Urinary bladder (tissue), 3 donors: ENCODE measurements at regions not wholly inside any gene's neighbourhood (a gene's known extent, or its start where the extent isn't known, plus 50 kb on each side); places are given as distances from the start of the nearest gene placed in this dataset.
"Not testable (repeated sequence)": the region's sequence is repeated elsewhere in the genome, so short reads cannot be mapped to it uniquely, and the experiment has no call there.

Experiments
- DNase-seq: peaks from one replicate; pipeline ENCODE4 v3.0.0-alpha.2; 2015; ENCODE audit errors: extremely low spot score
- H3K27ac ChIP-seq: one replicate; pipeline ENCODE4 v1.5.1; 2013; ENCODE audit warnings: low read depth, mild to moderate bottlenecking, moderate library complexity
- H3K36me3 ChIP-seq: one replicate; pipeline ENCODE4 v1.6.1; 2013; ENCODE audit warnings: mild to moderate bottlenecking, moderate library complexity; ENCODE audit not compliant: insufficient read depth
- H3K4me1 ChIP-seq: one replicate; pipeline ENCODE4 v1.6.1; 2013; ENCODE audit warnings: mild to moderate bottlenecking, moderate library complexity; ENCODE audit not compliant: insufficient read depth
- H3K4me3 ChIP-seq: one replicate; pipeline ENCODE4 v1.5.1; 2013; ENCODE audit warnings: low read depth, low read length
- WGBS: extraction: QIAGEN DNeasy Blood & Tissue Kit; methylation state at CpG from one replicate; pipeline ENCODE4 v1.1.7; 2013; 5-methylcytosine and 5-hydroxymethylcytosine counted together
- donor health status: healthy with polysubstance abuse.
- donor health status: healthy.

- DNase-seq = no peak
- Histone ChIP-seq H3K36me3 (no peaks in the 10 kb centered on the region), H3K4me3 (no peak overlapping the region), H3K4me1 (no peaks in the 10 kb centered on the region), H3K27ac (no peak overlapping the region)
These were observed 543.7 kb downstream of the SUCLG1 start for GRCh38 chr2:83915381-83915780.

GRCh38 chr2:83908750-83909149, 550.3 kb downstream of the SUCLG1 start:
- no peak for DNase-seq
- H3K27ac ChIP-seq = no peak overlapping the region
- no peak overlapping the region for H3K4me3 ChIP-seq
- H3K36me3 ChIP-seq = no peaks in the 10 kb centered on the region
- no peaks in the 10 kb centered on the region for H3K4me1 ChIP-seq

- WGBS = 57% methylated on average over 3 of the region's 3 CpGs
These were observed 557.8 kb downstream of the SUCLG1 start for GRCh38 chr2:83901317-83901716.

GRCh38 chr2:83900862-83901261, 558.2 kb downstream of the SUCLG1 start:
- Histone ChIP-seq H3K27ac (no peak overlapping the region), H3K4me1 (no peaks in the 10 kb centered on the region), H3K4me3 (no peak overlapping the region), H3K36me3 (no peaks in the 10 kb centered on the region)
- DNase-seq = no peak
- WGBS = 72% methylated on average over 1 of the region's 1 CpG

More at GRCh38 chr2:83901317-83901716, 557.8 kb downstream of the SUCLG1 start:
- H3K4me1 ChIP-seq = no peaks in the 10 kb centered on the region
- no peak for DNase-seq
- no peaks in the 10 kb centered on the region for H3K36me3 ChIP-seq
- H3K27ac ChIP-seq = no peak overlapping the region
- no peak overlapping the region for H3K4me3 ChIP-seq

- Histone ChIP-seq H3K27ac (no peak overlapping the region), H3K4me3 (no peak overlapping the region), H3K4me1 (no peaks in the 10 kb centered on the region), H3K36me3 (no peaks in the 10 kb centered on the region)
- WGBS = 65% methylated on average over 1 of the region's 1 CpG
- no peak for DNase-seq
These were observed 559.8 kb downstream of the SUCLG1 start for GRCh38 chr2:83899271-83899670.

- Histone ChIP-seq H3K4me1 (no peaks in the 10 kb centered on the region), H3K27ac (no peak overlapping the region), H3K36me3 (no peaks in the 10 kb centered on the region), H3K4me3 (no peak overlapping the region)
- WGBS = 88% methylated on average over 3 of the region's 3 CpGs
- no peak for DNase-seq
These were observed 564.1 kb downstream of the SUCLG1 start for GRCh38 chr2:83894976-83895375.

- no peak for DNase-seq
- H3K4me3 ChIP-seq = no peak overlapping the region
- no peak overlapping the region for H3K27ac ChIP-seq
- H3K4me1 ChIP-seq = no peaks in the 10 kb centered on the region
- no peaks in the 10 kb centered on the region for H3K36me3 ChIP-seq
These were observed 571.3 kb downstream of the SUCLG1 start for GRCh38 chr2:83887757-83888156.

GRCh38 chr2:83879127-83879526, 580.0 kb downstream of the SUCLG1 start:
- H3K4me1 ChIP-seq = no peaks in the 10 kb centered on the region
- no peak overlapping the region for H3K4me3 ChIP-seq
- no peaks in the 10 kb centered on the region for H3K36me3 ChIP-seq
- WGBS = 93% methylated on average over 20 of the region's 20 CpGs
- no peak overlapping the region for H3K27ac ChIP-seq
- no peak for DNase-seq

- H3K4me1 ChIP-seq, H3K36me3 ChIP-seq, H3K27ac ChIP-seq, H3K4me3 ChIP-seq, DNase-seq: not testable (repeated sequence)
- WGBS = 97% methylated on average over 17 of the region's 17 CpGs
These were observed 581.8 kb downstream of the SUCLG1 start for GRCh38 chr2:83877261-83877660.

GRCh38 chr2:83874712-83875430, 584.2 kb downstream of the SUCLG1 start:
- Histone ChIP-seq H3K4me1 (no peaks in the 10 kb centered on the region), H3K4me3 (no peak overlapping the region), H3K36me3 (no peaks in the 10 kb centered on the region), H3K27ac (no peak overlapping the region)
- WGBS = 80% methylated on average over 14 of the region's 14 CpGs
- no peak for DNase-seq

- no peak overlapping the region for H3K27ac ChIP-seq
- no peaks in the 10 kb centered on the region for H3K4me1 ChIP-seq
- DNase-seq = no peak
- H3K4me3 ChIP-seq = no peak overlapping the region
- WGBS = 95% methylated on average over 19 of the region's 19 CpGs
- H3K36me3 ChIP-seq = no peaks in the 10 kb centered on the region
These were observed 585.0 kb downstream of the SUCLG1 start for GRCh38 chr2:83874066-83874465.

GRCh38 chr2:83873110-83873509, 586.0 kb downstream of the SUCLG1 start:
- no peak overlapping the region for H3K4me3 ChIP-seq
- no peak overlapping the region for H3K27ac ChIP-seq
- 92% methylated on average over 6 of the region's 6 CpGs for WGBS

GRCh38 chr2:83866211-83866610, 592.9 kb downstream of the SUCLG1 start:
- Histone ChIP-seq H3K36me3 (no peaks in the 10 kb centered on the region), H3K4me1 (no peaks in the 10 kb centered on the region), H3K27ac (no peak overlapping the region), H3K4me3 (no peak overlapping the region)
- DNase-seq = no peak
- 89% methylated on average over 3 of the region's 3 CpGs for WGBS

More at GRCh38 chr2:83873110-83873509, 586.0 kb downstream of the SUCLG1 start:
- no peak for DNase-seq
- no peaks in the 10 kb centered on the region for H3K4me1 ChIP-seq
- H3K36me3 ChIP-seq = no peaks in the 10 kb centered on the region

- H3K4me1 ChIP-seq = no peaks in the 10 kb centered on the region
- H3K4me3 ChIP-seq = no peak overlapping the region
- 66% methylated on average over 2 of the region's 2 CpGs for WGBS
- no peak for DNase-seq
- H3K27ac ChIP-seq = no peak overlapping the region
- H3K36me3 ChIP-seq = no peaks in the 10 kb centered on the region
These were observed 596.5 kb downstream of the SUCLG1 start for GRCh38 chr2:83862600-83862999.

GRCh38 chr2:83860320-83860719, 598.8 kb downstream of the SUCLG1 start:
- H3K4me1 ChIP-seq = no peaks in the 10 kb centered on the region
- H3K36me3 ChIP-seq = no peaks in the 10 kb centered on the region
- no peak overlapping the region for H3K4me3 ChIP-seq
- DNase-seq = no peak
- H3K27ac ChIP-seq = no peak overlapping the region
- WGBS = 70% methylated on average over 7 of the region's 7 CpGs
